OCI-LY7 (cell line): ENCODE measurements at regions not wholly inside any gene's neighbourhood (a gene's known extent, or its start where the extent isn't known, plus 50 kb on each side); places are given as distances from the start of the nearest gene placed in this dataset.

Experiments used
- BruUV-seq: library from RNA; stranded (reverse); fragments of 400-500 nt; replicated peaks from 2 replicates; lab custom pipeline; 2021; lab: Mats Ljungman, UMichigan
- CTCF ChIA-PET: fragments of 300-600 bp; sonication (Branson Sonifier 250); formaldehyde crosslinking; loops from one replicate; lab custom pipeline; 2022; ENCODE audit warnings: antibody characterized with exemption; ENCODE audit not compliant: unreplicated experiment; lab: Charles Lee
- POLR2A ChIA-PET: fragments of 300-600 bp; sonication (Branson Sonifier 250); formaldehyde crosslinking; loops from one replicate; lab custom pipeline; 2022; ENCODE audit warnings: antibody characterized with exemption; lab: Charles Lee
- DNase-seq: peaks from one replicate; pipeline ENCODE4 v3.0.0-alpha.2; 2015; ENCODE audit warnings: low spot score
- H2AFZ ChIP-seq: fragments of 200-600 bp; sonication (generic), shearing (Covaris generic); 2 replicates; pipeline ENCODE4 v1.6.1; 2014; ENCODE audit warnings: mild to moderate bottlenecking, antibody characterized with exemption, low read length, moderate library complexity
- H3K27ac ChIP-seq: fragments of 200-600 bp; sonication (generic); 2 replicates; pipeline ENCODE4 v1.5.1; 2014; ENCODE audit warnings: mixed run types, low read depth, mild to moderate bottlenecking, moderate library complexity, low read length, inconsistent platforms; ENCODE audit not compliant: poor library complexity, severe bottlenecking
- H3K36me3 ChIP-seq: fragments of 200-600 bp; sonication (generic); 2 replicates; pipeline ENCODE4 v1.6.1; 2014; ENCODE audit warnings: mild to moderate bottlenecking, antibody characterized with exemption, low read length, moderate library complexity, mixed read lengths; ENCODE audit not compliant: insufficient read depth
- H3K4me1 ChIP-seq: fragments of 200-600 bp; sonication (generic); 2 replicates; pipeline ENCODE4 v1.5.1; 2014; ENCODE audit warnings: mild to moderate bottlenecking, low read length; ENCODE audit not compliant: insufficient read depth, poor library complexity, severe bottlenecking
- H3K4me2 ChIP-seq: fragments of 200-600 bp; sonication (generic); 2 replicates; pipeline ENCODE4 v1.6.1; 2014; ENCODE audit warnings: mild to moderate bottlenecking, low read length
- H3K4me3 ChIP-seq: fragments of 200-600 bp; sonication (generic); 2 replicates; pipeline ENCODE4 v1.5.1; 2014; ENCODE audit warnings: mild to moderate bottlenecking, low read depth, low read length; ENCODE audit not compliant: poor library complexity, severe bottlenecking
- H3K79me2 ChIP-seq: fragments of 200-600 bp; sonication (generic); 2 replicates; pipeline ENCODE4 v1.6.1; 2016; ENCODE audit warnings: low read depth, mild to moderate bottlenecking, low read length, moderate library complexity, mixed read lengths; ENCODE audit not compliant: insufficient read depth
- H3K9me2 ChIP-seq: fragments of 200-600 bp; sonication (generic); 2 replicates; pipeline ENCODE4 v1.6.1; 2016; ENCODE audit warnings: mild to moderate bottlenecking, low read length, mixed read lengths; ENCODE audit not compliant: insufficient read depth
- H3K9me3 ChIP-seq: fragments of 200-600 bp; sonication (generic); 2 replicates; pipeline ENCODE4 v1.6.1; 2014; ENCODE audit warnings: mild to moderate bottlenecking, mixed run types, low read length, mixed read lengths
- H4K20me1 ChIP-seq: fragments of 200-600 bp; sonication (generic); 2 replicates; pipeline ENCODE4 v1.6.1; 2014; ENCODE audit warnings: mild to moderate bottlenecking, antibody characterized with exemption, low read length, moderate library complexity, mixed read lengths; ENCODE audit not compliant: insufficient read depth
- EZH2phosphoT487 ChIP-seq: fragments of 200-600 bp; sonication (generic); IDR thresholded peaks from 2 replicates; pipeline ENCODE4 v1.6.1; 2018; ENCODE audit warnings: low read depth, borderline replicate concordance, mild to moderate bottlenecking, mixed run types, antibody characterized with exemption, low read length, moderate library complexity, mixed read lengths
- intact Hi-C: fragments of 100-400 bp; cut with micrococcal nuclease; formaldehyde crosslinking; loops from one replicate; pipeline ENCODE4 v1.10.0; 2022; ENCODE audit not compliant: unreplicated experiment
- TF ChIP-seq, protein P1 (sequence below): fragments of 200-600 bp; sonication (generic); conservative IDR thresholded peaks from 2 replicates; pipeline ENCODE4 v1.5.1; 2014; ENCODE audit warnings: mild to moderate bottlenecking, antibody characterized with exemption, low read length, moderate library complexity, mixed read lengths

DNA sequence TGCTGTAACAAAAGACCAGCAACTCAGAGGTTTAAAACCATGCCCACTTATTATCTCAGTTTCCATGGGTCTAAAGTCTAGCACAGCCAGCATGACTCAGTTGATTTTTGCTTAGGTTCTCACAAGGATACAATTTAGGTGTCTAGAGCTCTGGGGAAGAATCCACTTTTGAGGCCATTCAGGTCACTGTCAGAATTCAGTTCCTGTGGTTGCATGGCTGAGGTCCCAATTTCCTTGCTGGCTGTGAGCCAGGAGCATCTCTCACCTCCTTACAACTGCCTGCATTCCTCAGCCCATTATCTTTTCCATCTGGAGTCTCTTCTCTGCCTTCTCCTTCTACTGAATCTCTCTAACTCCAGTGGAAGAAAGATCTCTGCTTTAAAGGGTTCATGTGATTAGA is 240.5 kb upstream of the CFAP20DC start:
- Histone ChIP-seq H3K27ac (no peak overlapping the region), H4K20me1 (no peaks in the 10 kb centered on the region), H3K4me3 (no peak overlapping the region), H2AFZ (no peak overlapping the region), H3K36me3 (no peaks in the 10 kb centered on the region), H3K4me2 (no peak overlapping the region), H3K9me2 (no peaks in the 10 kb centered on the region), H3K9me3 (no peaks in the 10 kb centered on the region), H3K79me2 (no peaks in the 10 kb centered on the region), H3K4me1 (no peaks in the 10 kb centered on the region)
- intact Hi-C loops, result no loop called here
- TF ChIP-seq, protein P1, sequence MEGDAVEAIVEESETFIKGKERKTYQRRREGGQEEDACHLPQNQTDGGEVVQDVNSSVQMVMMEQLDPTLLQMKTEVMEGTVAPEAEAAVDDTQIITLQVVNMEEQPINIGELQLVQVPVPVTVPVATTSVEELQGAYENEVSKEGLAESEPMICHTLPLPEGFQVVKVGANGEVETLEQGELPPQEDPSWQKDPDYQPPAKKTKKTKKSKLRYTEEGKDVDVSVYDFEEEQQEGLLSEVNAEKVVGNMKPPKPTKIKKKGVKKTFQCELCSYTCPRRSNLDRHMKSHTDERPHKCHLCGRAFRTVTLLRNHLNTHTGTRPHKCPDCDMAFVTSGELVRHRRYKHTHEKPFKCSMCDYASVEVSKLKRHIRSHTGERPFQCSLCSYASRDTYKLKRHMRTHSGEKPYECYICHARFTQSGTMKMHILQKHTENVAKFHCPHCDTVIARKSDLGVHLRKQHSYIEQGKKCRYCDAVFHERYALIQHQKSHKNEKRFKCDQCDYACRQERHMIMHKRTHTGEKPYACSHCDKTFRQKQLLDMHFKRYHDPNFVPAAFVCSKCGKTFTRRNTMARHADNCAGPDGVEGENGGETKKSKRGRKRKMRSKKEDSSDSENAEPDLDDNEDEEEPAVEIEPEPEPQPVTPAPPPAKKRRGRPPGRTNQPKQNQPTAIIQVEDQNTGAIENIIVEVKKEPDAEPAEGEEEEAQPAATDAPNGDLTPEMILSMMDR, result no peak
- TF ChIP-seq EZH2phosphoT487, result no peak
- BruUV-seq, result no TSS peak
- POLR2A ChIA-PET, result interaction anchor here (0.6 kb wide), 1 partner anchor 1073 kb away, joined by 4 read pairs; no protein-coding TSS in a partner anchor
- CTCF ChIA-PET, result no interaction called here
- DNase-seq, result no peak

DNA sequence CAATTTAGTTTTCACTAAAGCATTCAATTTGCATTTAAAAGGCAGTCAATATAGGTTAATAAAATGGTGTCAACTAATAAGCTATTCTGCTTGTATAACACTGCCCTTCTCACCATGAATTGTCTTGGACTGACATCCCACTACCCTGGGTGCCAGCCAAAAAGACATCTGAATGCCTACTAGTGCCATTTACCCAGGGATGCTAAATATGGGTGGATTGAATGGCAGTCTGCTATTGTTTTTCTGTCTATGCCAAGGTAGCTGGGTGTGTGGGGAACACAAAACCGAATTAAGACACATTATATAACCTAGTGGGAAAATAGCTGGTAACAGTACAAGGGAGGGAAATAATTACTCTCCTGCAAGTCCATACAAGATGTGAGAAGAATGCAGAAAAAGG is 240.0 kb upstream of the CFAP20DC start:
- no peak for TF ChIP-seq EZH2phosphoT487
- TF ChIP-seq, protein P1, result no peak
- no peak for DNase-seq
- Histone ChIP-seq H3K9me3 (no peaks in the 10 kb centered on the region), H3K9me2 (no peaks in the 10 kb centered on the region), H3K4me2 (no peak overlapping the region), H4K20me1 (no peaks in the 10 kb centered on the region), H3K79me2 (no peaks in the 10 kb centered on the region), H3K4me3 (no peak overlapping the region), H3K36me3 (no peaks in the 10 kb centered on the region), H3K27ac (no peak overlapping the region), H2AFZ (no peak overlapping the region), H3K4me1 (no peaks in the 10 kb centered on the region)
- intact Hi-C loops, result no loop called here
- POLR2A ChIA-PET, result interaction anchor here (0.6 kb wide), 1 partner anchor 1072 kb away, joined by 4 read pairs; no protein-coding TSS in a partner anchor
- no TSS peak for BruUV-seq
- CTCF ChIA-PET, result no interaction called here

DNA sequence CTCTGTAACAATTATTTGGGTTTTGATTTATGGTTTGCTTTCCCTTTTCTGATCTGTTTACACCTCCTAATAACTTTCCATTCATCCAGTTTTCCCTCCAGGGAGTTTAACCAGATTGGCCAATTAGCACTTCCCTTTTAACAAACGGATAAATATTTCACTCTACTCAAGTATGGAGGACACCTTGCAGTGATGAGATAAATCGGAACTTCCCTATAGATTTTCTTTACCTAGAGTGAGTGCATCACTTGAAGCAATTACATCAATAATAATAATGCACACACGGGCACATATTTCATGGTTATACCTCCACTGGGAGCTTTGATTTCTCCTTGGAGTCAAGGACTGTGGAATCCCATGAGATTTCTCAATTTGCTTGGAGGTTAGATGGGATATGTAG is 239.1 kb upstream of the CFAP20DC start:
- no peak for DNase-seq
- H3K4me2 ChIP-seq, result no peak overlapping the region
- BruUV-seq, result no TSS peak
- H2AFZ ChIP-seq, result no peak overlapping the region
- no peak for TF ChIP-seq EZH2phosphoT487
- TF ChIP-seq, protein P1, result no peak
- intact Hi-C loops, result no loop called here
- ChIA-PET POLR2A (no interaction called here), CTCF (no interaction called here)
- no peaks in the 10 kb centered on the region for H3K79me2 ChIP-seq
- H3K4me3 ChIP-seq, result no peak overlapping the region
- no peaks in the 10 kb centered on the region for H3K36me3 ChIP-seq
- H4K20me1 ChIP-seq, result no peaks in the 10 kb centered on the region
- no peaks in the 10 kb centered on the region for H3K9me2 ChIP-seq
- H3K9me3 ChIP-seq, result no peaks in the 10 kb centered on the region
- H3K27ac ChIP-seq, result no peak overlapping the region
- H3K4me1 ChIP-seq, result no peaks in the 10 kb centered on the region
